AG04449 (cell line): ENCODE measurements at regions not wholly inside any gene's neighbourhood (a gene's known extent, or its start where the extent isn't known, plus 50 kb on each side); places are given as distances from the start of the nearest gene placed in this dataset.

Source experiments
- CTCF ChIA-PET: fragments of 350-600 bp; formaldehyde crosslinking; extraction: SDS; loops from one replicate; lab custom pipeline; 2021; ENCODE audit warnings: antibody characterized with exemption; lab: Yijun Ruan, JAX
- POLR2A ChIA-PET: fragments of 400-600, 350-600 bp; formaldehyde crosslinking; extraction: SDS; loops from one replicate; lab custom pipeline; 2020; ENCODE audit warnings: antibody characterized with exemption, inconsistent platforms; lab: Yijun Ruan, JAX
- DNase-seq: peaks from one replicate; pipeline ENCODE4 v3.0.0-alpha.2; 2010; ENCODE audit warnings: low read depth, low spot score
- H3K4me3 ChIP-seq: 2 replicates; pipeline ENCODE4 v1.5.1; 2011; ENCODE audit warnings: low read depth, mild to moderate bottlenecking, control low read depth, low read length
- CTCF ChIP-seq: IDR thresholded peaks from one replicate; pipeline ENCODE4 v1.5.1; 2011; ENCODE audit warnings: mild to moderate bottlenecking, moderate library complexity, low read length, control low read depth, inconsistent platforms; ENCODE audit not compliant: insufficient read depth; ENCODE audit errors: missing control alignments

GRCh38 chr3:78349571-78349970 is 1309.7 kb downstream of the ROBO2 start:
- H3K4me3 ChIP-seq, result no peak overlapping the region
- TF ChIP-seq CTCF, result no peak
- CTCF ChIA-PET, result no interaction called here
- DNase-seq, result no peak
- POLR2A ChIA-PET, result no interaction called here

- no peak overlapping the region for H3K4me3 ChIP-seq
- ChIA-PET CTCF (no interaction called here), POLR2A (no interaction called here)
- DNase-seq, result no peak
- TF ChIP-seq CTCF, result no peak
These were observed 1311.4 kb downstream of the ROBO2 start for GRCh38 chr3:78351334-78351733.

GRCh38 chr3:78353231-78353630 is 1313.3 kb downstream of the ROBO2 start:
- CTCF ChIA-PET, result no interaction called here
- POLR2A ChIA-PET, result no interaction called here

GRCh38 chr3:78360849-78361248 is 1321.0 kb downstream of the ROBO2 start:
- no peak for TF ChIP-seq CTCF
- DNase-seq, result no peak
- CTCF ChIA-PET, result no interaction called here
- no peak overlapping the region for H3K4me3 ChIP-seq
- POLR2A ChIA-PET, result no interaction called here

More at GRCh38 chr3:78353231-78353630, 1313.3 kb downstream of the ROBO2 start:
- TF ChIP-seq CTCF, result no peak
- DNase-seq, result no peak
- no peak overlapping the region for H3K4me3 ChIP-seq

- ChIA-PET POLR2A (no interaction called here), CTCF (no interaction called here)
- DNase-seq, result no peak
- H3K4me3 ChIP-seq, result no peak overlapping the region
- no peak for TF ChIP-seq CTCF
These were observed 1328.9 kb downstream of the ROBO2 start for GRCh38 chr3:78368636-78369345.

GRCh38 chr3:78390221-78390620 is 1350.3 kb downstream of the ROBO2 start:
- no peak for DNase-seq
- no peak overlapping the region for H3K4me3 ChIP-seq
- ChIA-PET CTCF (no interaction called here), POLR2A (no interaction called here)
- no peak for TF ChIP-seq CTCF
